GM13976 (cell line): ENCODE measurements at regions not wholly inside any gene's neighbourhood (a gene's known extent, or its start where the extent isn't known, plus 50 kb on each side); places are given as distances from the start of the nearest gene placed in this dataset.

Experiments
- DNase-seq: peaks from one replicate; pipeline ENCODE4 v3.0.0; 2012; ENCODE audit warnings: low spot score
- in situ Hi-C: fragments of 300-500 bp; cut with MboI; formaldehyde crosslinking; loops from one replicate; pipeline ENCODE4 v1.12.0; 2022; ENCODE audit warnings: low sequenced_read_pairs, mixed read lengths, inconsistent platforms; ENCODE audit not compliant: unreplicated experiment
- TF ChIP-seq, protein P1 (sequence below): IDR thresholded peaks from 2 replicates; pipeline ENCODE4 v1.5.1; 2012; ENCODE audit warnings: borderline replicate concordance, mild to moderate bottlenecking; ENCODE audit not compliant: insufficient read depth; ENCODE audit errors: extremely low read depth, missing control alignments, control extremely low read depth

DNA sequence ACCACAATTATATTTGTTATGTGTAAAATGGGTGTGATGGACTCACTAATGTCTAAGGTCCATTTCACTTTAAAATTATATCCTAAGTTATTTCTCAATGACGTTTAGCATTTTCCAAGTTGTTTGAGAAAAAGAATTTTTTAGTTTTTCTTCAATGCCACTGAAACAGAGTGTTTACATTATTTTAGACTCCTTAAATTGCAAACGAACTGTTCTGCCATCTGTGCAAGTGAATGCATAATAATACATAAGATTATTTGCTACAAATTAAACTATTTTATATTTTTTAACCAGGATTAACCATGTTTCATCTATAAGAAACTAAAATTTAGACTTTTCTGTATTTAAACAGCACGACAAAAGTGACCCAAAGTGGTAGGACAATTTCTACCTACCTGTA, 425.4 kb downstream of the NDFIP2 start:
- DNase-seq, result no peak
- TF ChIP-seq, protein P1, sequence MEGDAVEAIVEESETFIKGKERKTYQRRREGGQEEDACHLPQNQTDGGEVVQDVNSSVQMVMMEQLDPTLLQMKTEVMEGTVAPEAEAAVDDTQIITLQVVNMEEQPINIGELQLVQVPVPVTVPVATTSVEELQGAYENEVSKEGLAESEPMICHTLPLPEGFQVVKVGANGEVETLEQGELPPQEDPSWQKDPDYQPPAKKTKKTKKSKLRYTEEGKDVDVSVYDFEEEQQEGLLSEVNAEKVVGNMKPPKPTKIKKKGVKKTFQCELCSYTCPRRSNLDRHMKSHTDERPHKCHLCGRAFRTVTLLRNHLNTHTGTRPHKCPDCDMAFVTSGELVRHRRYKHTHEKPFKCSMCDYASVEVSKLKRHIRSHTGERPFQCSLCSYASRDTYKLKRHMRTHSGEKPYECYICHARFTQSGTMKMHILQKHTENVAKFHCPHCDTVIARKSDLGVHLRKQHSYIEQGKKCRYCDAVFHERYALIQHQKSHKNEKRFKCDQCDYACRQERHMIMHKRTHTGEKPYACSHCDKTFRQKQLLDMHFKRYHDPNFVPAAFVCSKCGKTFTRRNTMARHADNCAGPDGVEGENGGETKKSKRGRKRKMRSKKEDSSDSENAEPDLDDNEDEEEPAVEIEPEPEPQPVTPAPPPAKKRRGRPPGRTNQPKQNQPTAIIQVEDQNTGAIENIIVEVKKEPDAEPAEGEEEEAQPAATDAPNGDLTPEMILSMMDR, result no peak
- in situ Hi-C loops, result no loop called here

DNA sequence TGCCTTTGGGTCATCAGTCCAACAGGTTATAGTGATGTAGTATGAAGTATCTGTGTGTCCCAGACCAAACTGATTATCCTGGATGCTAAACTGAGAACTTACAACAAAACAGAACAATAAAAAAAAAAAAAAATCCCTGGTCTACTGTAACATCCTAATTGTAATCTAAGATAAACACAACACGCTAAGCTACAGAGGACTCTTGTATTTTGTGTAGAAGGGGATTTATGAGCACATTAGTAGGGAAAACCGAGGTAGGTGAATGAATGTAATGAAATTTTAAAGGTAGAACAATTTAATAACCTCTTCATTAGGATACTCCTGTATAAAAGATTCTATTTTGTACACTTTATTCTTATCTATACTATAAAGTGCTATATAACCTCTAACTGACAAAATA, 424.1 kb downstream of the NDFIP2 start:
- in situ Hi-C loops, result no loop called here
- TF ChIP-seq, protein P1, result no peak
- DNase-seq, result no peak

DNA sequence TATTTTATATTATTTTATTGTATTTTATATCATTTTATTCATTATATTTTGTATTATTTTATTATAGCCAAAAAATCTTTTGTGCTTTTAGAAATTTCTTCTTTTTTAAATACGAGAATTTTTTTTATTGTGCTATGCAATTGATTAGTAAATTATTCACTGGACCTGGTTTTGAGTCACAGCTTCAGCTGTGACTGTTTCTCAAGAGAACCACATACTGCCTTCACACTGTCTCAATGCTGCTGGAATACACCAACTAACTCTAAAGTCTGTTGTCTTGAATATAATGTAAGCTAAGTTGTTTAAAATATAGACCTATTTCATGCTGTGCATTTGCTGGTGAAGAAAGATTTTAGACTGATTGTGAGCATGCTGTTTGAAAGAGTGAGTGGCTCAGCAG, 423.6 kb downstream of the NDFIP2 start:
- no peak for DNase-seq
- in situ Hi-C loops, result no loop called here
- TF ChIP-seq, protein P1, result no peak

DNA sequence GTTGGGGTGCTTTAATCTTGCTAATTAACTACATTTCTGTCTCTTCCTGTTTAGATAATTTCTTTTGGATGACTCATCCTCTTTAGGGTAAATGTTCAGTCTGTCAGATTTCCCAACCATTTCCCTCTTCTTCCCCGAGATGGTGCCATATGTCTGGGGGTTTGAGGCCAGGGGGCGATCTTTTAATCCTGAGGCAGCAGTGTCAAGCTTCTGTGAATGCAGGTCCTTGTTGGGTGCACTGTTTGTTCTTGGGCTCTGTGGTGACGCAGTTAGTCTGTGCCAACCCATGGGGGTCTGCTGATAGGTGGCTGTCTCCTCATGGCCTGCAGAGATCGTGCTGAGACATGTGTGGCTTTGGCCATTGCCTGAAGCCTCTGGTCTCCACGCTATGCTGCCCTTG, 420.4 kb downstream of the NDFIP2 start:
- DNase-seq, result no peak
- TF ChIP-seq, protein P1, result no peak
- in situ Hi-C loops, result no loop called here

DNA sequence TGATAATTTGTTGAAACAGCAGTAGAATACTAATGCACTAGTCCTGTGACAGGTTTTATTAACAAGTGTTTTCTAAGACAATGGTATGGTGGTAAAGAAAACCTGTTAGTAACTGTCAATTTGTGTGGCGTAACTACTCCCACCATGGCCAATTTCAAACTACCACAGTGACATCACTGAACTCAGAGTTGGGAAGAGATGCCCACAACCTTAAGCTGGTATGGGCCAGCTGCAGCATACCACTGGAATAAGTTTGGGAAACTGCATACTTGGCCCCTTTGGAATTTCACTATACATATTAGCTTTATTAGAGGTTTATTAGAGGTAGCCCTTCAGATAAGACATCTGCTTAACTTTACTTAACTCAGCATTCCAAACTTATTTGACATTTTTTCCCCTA, 419.4 kb downstream of the NDFIP2 start:
- TF ChIP-seq, protein P1, result no peak
- in situ Hi-C loops, result no loop called here
- no peak for DNase-seq

DNA sequence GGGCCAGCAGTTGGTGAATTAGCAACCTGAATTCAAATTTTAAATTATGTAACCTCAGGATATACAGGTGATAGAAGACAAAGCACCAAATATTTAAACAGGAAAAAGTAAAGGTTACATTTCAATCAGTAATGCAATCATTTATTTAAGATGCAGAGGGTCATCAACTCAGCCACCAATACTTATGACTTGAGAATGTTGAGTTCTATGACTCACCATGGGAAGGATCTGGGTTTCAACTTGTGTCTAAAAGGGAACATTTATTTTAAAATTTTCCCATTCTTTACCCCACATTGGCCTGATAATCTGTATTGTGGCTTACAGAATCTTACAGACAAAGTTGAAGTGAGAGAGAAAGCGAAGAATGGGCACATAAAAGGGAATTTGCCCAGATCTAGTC, 418.0 kb downstream of the NDFIP2 start:
- TF ChIP-seq, protein P1, result no peak
- in situ Hi-C loops, result no loop called here
- DNase-seq, result no peak
